Osteoblast (primary cell): ENCODE measurements at regions not wholly inside any gene's neighbourhood (a gene's known extent, or its start where the extent isn't known, plus 50 kb on each side); places are given as distances from the start of the nearest gene placed in this dataset.

Experiments used
- DNase-seq: peaks from one replicate; pipeline ENCODE4 v3.0.0; 2011; ENCODE audit warnings: low spot score, mixed read lengths; ENCODE audit not compliant: insufficient read length; ENCODE audit errors: missing footprints
- H2AFZ ChIP-seq: 2 replicates; pipeline ENCODE4 v1.6.0; 2011; ENCODE audit warnings: mild to moderate bottlenecking, low read length
- H3K27ac ChIP-seq: 2 replicates; pipeline ENCODE4 v1.5.1; 2011; ENCODE audit warnings: mild to moderate bottlenecking, low read depth, low read length, moderate library complexity
- H3K27me3 ChIP-seq: 2 replicates; pipeline ENCODE4 v1.6.0; 2012; ENCODE audit warnings: mild to moderate bottlenecking, control low read depth, inconsistent platforms, low read length, moderate library complexity; ENCODE audit not compliant: insufficient read depth
- H3K36me3 ChIP-seq: 2 replicates; pipeline ENCODE4 v1.5.1; 2011; ENCODE audit warnings: mild to moderate bottlenecking, low read length, control low read depth, moderate library complexity; ENCODE audit not compliant: insufficient read depth
- H3K4me1 ChIP-seq: 2 replicates; pipeline ENCODE4 v1.5.1; 2011; ENCODE audit warnings: mild to moderate bottlenecking, low read length, control low read depth, moderate library complexity; ENCODE audit not compliant: insufficient read depth
- H3K4me2 ChIP-seq: 2 replicates; pipeline ENCODE4 v1.6.0; 2011; ENCODE audit warnings: mild to moderate bottlenecking, low read length; ENCODE audit not compliant: insufficient read depth
- H3K4me3 ChIP-seq: fragments of 200-600 bp; sonication (generic); 3 replicates; pipeline ENCODE4 v1.5.1; 2012; ENCODE audit warnings: mild to moderate bottlenecking, low read length, inconsistent platforms; ENCODE audit not compliant: insufficient read depth
- H3K79me2 ChIP-seq: 2 replicates; pipeline ENCODE4 v1.6.0; 2012; ENCODE audit warnings: mild to moderate bottlenecking, low read length, control low read depth, inconsistent platforms; ENCODE audit not compliant: insufficient read depth
- H3K9me3 ChIP-seq: 2 replicates; pipeline ENCODE4 v1.5.1; 2011; ENCODE audit warnings: low read depth, low read length, control low read depth
- H4K20me1 ChIP-seq: 2 replicates; pipeline ENCODE4 v1.6.0; 2012; ENCODE audit warnings: mild to moderate bottlenecking, low read length, control low read depth; ENCODE audit not compliant: insufficient read depth
- CTCF ChIP-seq: IDR thresholded peaks from 2 replicates; pipeline ENCODE4 v1.5.1; 2011; ENCODE audit warnings: mild to moderate bottlenecking, low read depth, low read length, moderate library complexity; ENCODE audit errors: extremely low read depth

GRCh38 chr13:99053636-99054233 is 75.9 kb upstream of the DOCK9 start:
- no peak overlapping the region for H3K4me2 ChIP-seq
- no peaks in the 10 kb centered on the region for H3K9me3 ChIP-seq
- no peaks in the 10 kb centered on the region for H3K36me3 ChIP-seq
- H3K4me3 ChIP-seq = no peak overlapping the region
- no peak for TF ChIP-seq CTCF
- no peak for DNase-seq
- H3K27me3 ChIP-seq = no peaks in the 10 kb centered on the region
- H4K20me1 ChIP-seq = no peaks in the 10 kb centered on the region
- H3K79me2 ChIP-seq = peaks cover 8% of the 10 kb centered on the region
- H3K27ac ChIP-seq = no peak overlapping the region
- H2AFZ ChIP-seq = no peak overlapping the region
- peaks cover 6% of the 10 kb centered on the region for H3K4me1 ChIP-seq

DNA sequence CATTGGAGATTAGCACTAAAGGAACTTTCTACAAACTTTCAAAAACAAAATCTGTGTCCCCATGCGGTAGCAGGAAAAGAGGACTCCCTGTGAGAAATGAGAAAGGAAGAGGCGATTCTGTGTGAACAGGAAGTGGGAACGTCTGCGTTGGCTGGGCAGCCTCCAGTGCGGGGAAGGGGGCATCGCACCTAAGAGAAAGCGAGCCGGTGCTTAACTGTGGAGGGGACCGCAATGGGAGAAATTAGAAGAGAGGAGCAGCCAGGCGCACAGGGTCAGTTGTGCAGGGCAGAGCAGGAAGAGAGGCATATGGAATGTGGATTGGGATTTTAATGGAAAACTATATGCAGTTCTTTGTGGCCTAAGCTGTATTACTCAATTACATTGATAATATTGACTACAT is 77.4 kb upstream of the DOCK9 start:
- Histone ChIP-seq H3K4me2 (no peak overlapping the region), H3K4me3 (no peak overlapping the region), H2AFZ (peak overlapping the region; percentile 52), H3K36me3 (no peaks in the 10 kb centered on the region), H3K79me2 (peaks cover 10% of the 10 kb centered on the region), H3K9me3 (no peaks in the 10 kb centered on the region), H3K4me1 (peaks cover 6% of the 10 kb centered on the region), H4K20me1 (no peaks in the 10 kb centered on the region), H3K27me3 (no peaks in the 10 kb centered on the region), H3K27ac (no peak overlapping the region)
- no peak for TF ChIP-seq CTCF
- no peak for DNase-seq

- H3K9me3 ChIP-seq = no peaks in the 10 kb centered on the region
- DNase-seq = no peak
- TF ChIP-seq CTCF = no peak
- no peak overlapping the region for H3K4me3 ChIP-seq
- H3K36me3 ChIP-seq = no peaks in the 10 kb centered on the region
- no peaks in the 10 kb centered on the region for H3K27me3 ChIP-seq
- no peak overlapping the region for H3K27ac ChIP-seq
- no peak overlapping the region for H2AFZ ChIP-seq
- no peaks in the 10 kb centered on the region for H4K20me1 ChIP-seq
- H3K79me2 ChIP-seq = peaks cover 14% of the 10 kb centered on the region
- H3K4me2 ChIP-seq = no peak overlapping the region
- peaks cover 6% of the 10 kb centered on the region for H3K4me1 ChIP-seq
These were observed 77.9 kb upstream of the DOCK9 start for GRCh38 chr13:99055735-99056134.

- no peak overlapping the region for H3K27ac ChIP-seq
- H3K9me3 ChIP-seq = no peaks in the 10 kb centered on the region
- no peaks in the 10 kb centered on the region for H3K36me3 ChIP-seq
- H3K4me2 ChIP-seq = no peak overlapping the region
- H3K79me2 ChIP-seq = peaks cover 17% of the 10 kb centered on the region
- H3K4me1 ChIP-seq = peaks cover 6% of the 10 kb centered on the region
- no peak overlapping the region for H2AFZ ChIP-seq
- H4K20me1 ChIP-seq = no peaks in the 10 kb centered on the region
- no peak for DNase-seq
- TF ChIP-seq CTCF = no peak
- H3K27me3 ChIP-seq = no peaks in the 10 kb centered on the region
- H3K4me3 ChIP-seq = no peak overlapping the region
These were observed 78.6 kb upstream of the DOCK9 start for GRCh38 chr13:99056381-99057014.
